H1 (cell line): ENCODE measurements at regions not wholly inside any gene's neighbourhood (a gene's known extent, or its start where the extent isn't known, plus 50 kb on each side); places are given as distances from the start of the nearest gene placed in this dataset.

Experiments
- CTCF ChIA-PET: fragments of 300-600 bp; sonication (Branson Sonifier 250); formaldehyde crosslinking; loops from one replicate; lab custom pipeline; 2021; ENCODE audit not compliant: partially characterized antibody; lab: Charles Lee
- POLR2A ChIA-PET: fragments of 300-600 bp; sonication (Branson Sonifier 250); formaldehyde crosslinking; loops from one replicate; lab custom pipeline; 2021; ENCODE audit warnings: inconsistent platforms; ENCODE audit not compliant: partially characterized antibody; lab: Charles Lee
- DNase-seq, 2 experiments: peaks; one replicate each; pipeline versions ENCODE4 v3.0.0 to v3.0.0-alpha.2; 2010 to 2022; ENCODE audit warnings: low spot score in 2 of 2, low read depth in 1 of 2, mixed read lengths in 1 of 2
- FAIRE-seq: peaks from 2 replicates; lab custom pipeline; 2011; peaks lifted over from hg19 to GRCh38; lab: Jason Lieb, UNC
- H2AFZ ChIP-seq: 2 replicates; pipeline ENCODE4 v1.8.1; 2012; ENCODE audit warnings: low read length, inconsistent platforms
- H2AK5ac ChIP-seq: 2 replicates; pipeline ENCODE4 v1.6.1; 2013; ENCODE audit warnings: low read depth, low read length
- H2BK120ac ChIP-seq: replicated peaks from 2 replicates; pipeline ENCODE3; 2013; ENCODE audit warnings: low read depth, low read length, inconsistent platforms
- H2BK12ac ChIP-seq: 2 replicates; pipeline ENCODE4 v1.6.1; 2013; ENCODE audit warnings: low read depth, low read length
- H2BK15ac ChIP-seq: 2 replicates; pipeline ENCODE4 v1.6.1; 2013; ENCODE audit warnings: low read length
- H2BK20ac ChIP-seq: 2 replicates; pipeline ENCODE4 v1.6.1; 2013; ENCODE audit warnings: low read length
- H2BK5ac ChIP-seq: 2 replicates; pipeline ENCODE4 v1.6.1; 2013; ENCODE audit warnings: low read depth, low read length
- H3K14ac ChIP-seq: 2 replicates; pipeline ENCODE4 v1.6.1; 2013; ENCODE audit warnings: inconsistent platforms; ENCODE audit not compliant: insufficient read length
- H3K18ac ChIP-seq: 2 replicates; pipeline ENCODE4 v1.6.1; 2013; ENCODE audit warnings: low read length; ENCODE audit errors: extremely low read depth
- H3K23ac ChIP-seq: 2 replicates; pipeline ENCODE4 v1.6.1; 2013; ENCODE audit warnings: inconsistent platforms; ENCODE audit not compliant: insufficient read length
- H3K23me2 ChIP-seq: 2 replicates; pipeline ENCODE4 v1.6.1; 2013; ENCODE audit warnings: low read depth, low read length
- H3K27ac ChIP-seq: 2 replicates; pipeline ENCODE4 v1.6.1; 2011; ENCODE audit warnings: low read depth, low read length, inconsistent platforms
- H3K27me3 ChIP-seq, 4 experiments: replicated peaks in 1 of 4; 1 replicate in 1 of 4; 2 replicates in 3 of 4; pipeline versions ENCODE4 v1.6.1 to v1.8.1; 2011 to 2013; ENCODE audit warnings: low read length in 3 of 4, mild to moderate bottlenecking in 3 of 4, inconsistent platforms in 2 of 4, mixed read lengths in 2 of 4, moderate library complexity in 1 of 4; ENCODE audit not compliant: control insufficient read depth in 3 of 4, insufficient read depth in 3 of 4; ENCODE audit errors: extremely low read depth in 1 of 4
- H3K36me3 ChIP-seq, 4 experiments: 2 replicates each; pipeline versions ENCODE4 v1.6.1 to v1.8.1; 2011 to 2013; ENCODE audit warnings: mild to moderate bottlenecking in 4 of 4, low read length in 3 of 4, moderate library complexity in 2 of 4, control low read depth in 1 of 4, inconsistent platforms in 1 of 4; ENCODE audit not compliant: insufficient read depth in 4 of 4, control insufficient read depth in 2 of 4
- H3K4ac ChIP-seq: replicated peaks from 2 replicates; pipeline ENCODE3; 2013; ENCODE audit warnings: low read length, low read depth, mixed read lengths, inconsistent platforms; ENCODE audit not compliant: insufficient read length
- H3K4me1 ChIP-seq, 4 experiments: replicated peaks in 1 of 4; 1 replicate in 1 of 4; 2 replicates in 3 of 4; pipeline versions ENCODE4 v1.6.1 to v1.8.1; 2011 to 2013; ENCODE audit warnings: low read length in 3 of 4, inconsistent platforms in 2 of 4, mixed read lengths in 1 of 4; ENCODE audit not compliant: insufficient read depth in 4 of 4, control insufficient read depth in 3 of 4
- H3K4me2 ChIP-seq, 2 experiments: 2 replicates each; pipeline versions ENCODE4 v1.6.1 to v1.8.1; 2011 to 2013; ENCODE audit warnings: low read depth in 2 of 2, low read length in 2 of 2, control low read depth in 1 of 2, inconsistent platforms in 1 of 2, mild to moderate bottlenecking in 1 of 2; ENCODE audit not compliant: insufficient read depth in 1 of 2
- H3K4me3 ChIP-seq, 4 experiments: fragments of 200-600, 300-600 bp in 1 of 4; sonication (generic), shearing (Covaris generic), sonication (Bioruptor Twin) in 1 of 4; 2 replicates each; pipeline versions ENCODE4 v1.5.1 to v1.8.1; 2011 to 2016; ENCODE audit warnings: low read length in 4 of 4, low read depth in 3 of 4, control low read depth in 2 of 4, inconsistent platforms in 2 of 4, mild to moderate bottlenecking in 2 of 4, mixed read lengths in 1 of 4, moderate library complexity in 1 of 4; ENCODE audit not compliant: insufficient read depth in 2 of 4; ENCODE audit errors: extremely low read depth in 1 of 4
- H3K56ac ChIP-seq: replicated peaks from 2 replicates; pipeline ENCODE3; 2013; ENCODE audit warnings: low read depth, mild to moderate bottlenecking, mixed read lengths, low read length, inconsistent platforms; ENCODE audit not compliant: insufficient read length
- H3K79me1 ChIP-seq: 2 replicates; pipeline ENCODE4 v1.6.1; 2013; ENCODE audit warnings: low read depth, low read length, control low read depth
- H3K79me2 ChIP-seq, 2 experiments: 2 replicates each; pipeline versions ENCODE4 v1.6.1 to v1.8.1; 2012 to 2013; ENCODE audit warnings: low read length in 2 of 2, mild to moderate bottlenecking in 2 of 2, inconsistent platforms in 1 of 2; ENCODE audit not compliant: insufficient read depth in 2 of 2, control insufficient read depth in 1 of 2
- H3K9ac ChIP-seq, 4 experiments: replicated peaks in 1 of 4; 1 replicate in 1 of 4; 2 replicates in 3 of 4; pipeline versions ENCODE4 v1.6.1 to v1.8.1; 2011 to 2013; ENCODE audit warnings: low read depth in 3 of 4, low read length in 3 of 4, control low read depth in 2 of 4, mild to moderate bottlenecking in 2 of 4, moderate library complexity in 2 of 4, inconsistent platforms in 1 of 4; ENCODE audit errors: extremely low read depth in 1 of 4
- H3K9me3 ChIP-seq, 2 experiments: 2 replicates each; pipeline versions ENCODE4 v1.6.1 to v1.8.1; 2012 to 2013; ENCODE audit warnings: mild to moderate bottlenecking in 2 of 2, moderate library complexity in 2 of 2, control low read depth in 1 of 2, inconsistent platforms in 1 of 2, low read depth in 1 of 2, low read length in 1 of 2, mixed read lengths in 1 of 2; ENCODE audit not compliant: insufficient read depth in 2 of 2
- H4K20me1 ChIP-seq, 2 experiments: replicated peaks in 1 of 2; 2 replicates each; pipeline versions ENCODE3 to v1.8.1; 2011 to 2013; ENCODE audit warnings: inconsistent platforms in 2 of 2, low read length in 2 of 2, mild to moderate bottlenecking in 1 of 2; ENCODE audit not compliant: insufficient read depth in 2 of 2, control insufficient read depth in 1 of 2
- H4K5ac ChIP-seq: 2 replicates; pipeline ENCODE4 v1.6.1; 2013; ENCODE audit warnings: low read length, low read depth, mixed read lengths, inconsistent platforms; ENCODE audit not compliant: insufficient read length
- H4K8ac ChIP-seq: 2 replicates; pipeline ENCODE4 v1.8.0; 2013; ENCODE audit warnings: mild to moderate bottlenecking, moderate library complexity, low read length, inconsistent platforms; ENCODE audit not compliant: insufficient read depth; ENCODE audit errors: extremely low read depth
- H4K91ac ChIP-seq: replicated peaks from 2 replicates; pipeline ENCODE3; 2013; ENCODE audit warnings: low read length, mixed read lengths, inconsistent platforms; ENCODE audit not compliant: insufficient read length
- BCL11A ChIP-seq, 2 experiments: IDR thresholded peaks; one replicate each; pipeline ENCODE4 v1.6.1; 2011; ENCODE audit warnings: low read depth in 2 of 2, low read length in 2 of 2, mild to moderate bottlenecking in 2 of 2
- CBX5 ChIP-seq: fragments of 300-800, 300-1000 bp; sonication (generic); IDR thresholded peaks from 2 replicates; pipeline ENCODE4 v1.7.1; 2016; ENCODE audit warnings: antibody characterized with exemption, low read length, low read depth
- CBX8 ChIP-seq: fragments of 300-800, 300-1000 bp; sonication (generic); IDR thresholded peaks from 2 replicates; pipeline ENCODE4 v1.7.1; 2016; ENCODE audit warnings: low read depth, low read length, borderline replicate concordance
- CHD2 ChIP-seq: IDR thresholded peaks from 2 replicates; pipeline ENCODE4 v1.6.1; 2012; ENCODE audit warnings: low read length, improper control_type of control experiment
- CREB1 ChIP-seq: IDR thresholded peaks from 2 replicates; pipeline ENCODE4 v1.6.1; 2012; ENCODE audit warnings: inconsistent platforms
- HDAC2 ChIP-seq, 2 experiments: fragments of 300-600 bp in 1 of 2; sonication (generic) in 1 of 2; IDR thresholded peaks; 2 replicates each; pipeline ENCODE4 v1.6.1; 2011 to 2012; ENCODE audit warnings: low read depth in 2 of 2, low read length in 2 of 2, mild to moderate bottlenecking in 2 of 2, moderate library complexity in 2 of 2, borderline replicate concordance in 1 of 2, inconsistent platforms in 1 of 2
- KDM1A ChIP-seq: fragments of 200-600, 300-600 bp; sonication (generic); IDR thresholded peaks from 2 replicates; pipeline ENCODE4 v1.7.1; 2016; ENCODE audit warnings: mild to moderate bottlenecking, low read length, borderline replicate concordance
- KDM5A ChIP-seq: fragments of 200-600 bp; IDR thresholded peaks from 2 replicates; pipeline ENCODE4 v1.7.1; 2012; ENCODE audit warnings: mild to moderate bottlenecking, low read length, inconsistent platforms, mixed read lengths
- POLR2AphosphoS5 ChIP-seq: IDR thresholded peaks from 2 replicates; pipeline ENCODE4 v1.6.1; 2011; ENCODE audit warnings: low read depth, low read length
- RAD21 ChIP-seq, 2 experiments: IDR thresholded peaks in 1 of 2; conservative IDR thresholded peaks in 1 of 2; 2 replicates each; pipeline ENCODE4 v1.6.1; 2011; ENCODE audit warnings: low read depth in 2 of 2, low read length in 2 of 2, improper control_type of control experiment in 1 of 2, inconsistent platforms in 1 of 2, mild to moderate bottlenecking in 1 of 2, moderate library complexity in 1 of 2
- SIN3A ChIP-seq, 2 experiments: IDR thresholded peaks in 1 of 2; conservative IDR thresholded peaks in 1 of 2; 2 replicates each; pipeline ENCODE4 v1.6.1; 2011 to 2012; ENCODE audit warnings: low read length in 2 of 2, improper control_type of control experiment in 1 of 2, low read depth in 1 of 2, mild to moderate bottlenecking in 1 of 2
- SRF ChIP-seq: IDR thresholded peaks from 2 replicates; pipeline ENCODE4 v1.6.1; 2011; ENCODE audit warnings: mild to moderate bottlenecking, low read depth, low read length, moderate library complexity
- TCF12 ChIP-seq: IDR thresholded peaks from 2 replicates; pipeline ENCODE4 v1.6.1; 2011; ENCODE audit warnings: low read depth, mild to moderate bottlenecking, low read length
- WGBS, 2 experiments: shearing (Covaris generic) in 1 of 2; methylation state at CpG; one replicate each; pipeline versions ENCODE4 v1.1.6 to v1.1.7; 2013 to 2015; ENCODE audit warnings: low lambda C conversion rate in 2 of 2, mixed read lengths in 2 of 2, inconsistent platforms in 1 of 2, low coverage in 1 of 2, missing lambda C conversion rate in 1 of 2; ENCODE audit not compliant: insufficient replicate concordance in 2 of 2, insufficient coverage in 1 of 2, insufficient read length in 1 of 2; ENCODE audit errors: extremely low coverage in 1 of 2, missing lambda C conversion rate in 1 of 2; 5-methylcytosine and 5-hydroxymethylcytosine counted together
- TF ChIP-seq, protein P1 (sequence below): IDR thresholded peaks from 2 replicates; pipeline ENCODE4 v1.6.1; 2011; ENCODE audit warnings: low read depth, mild to moderate bottlenecking, low read length; ENCODE audit not compliant: insufficient read depth

DNA sequence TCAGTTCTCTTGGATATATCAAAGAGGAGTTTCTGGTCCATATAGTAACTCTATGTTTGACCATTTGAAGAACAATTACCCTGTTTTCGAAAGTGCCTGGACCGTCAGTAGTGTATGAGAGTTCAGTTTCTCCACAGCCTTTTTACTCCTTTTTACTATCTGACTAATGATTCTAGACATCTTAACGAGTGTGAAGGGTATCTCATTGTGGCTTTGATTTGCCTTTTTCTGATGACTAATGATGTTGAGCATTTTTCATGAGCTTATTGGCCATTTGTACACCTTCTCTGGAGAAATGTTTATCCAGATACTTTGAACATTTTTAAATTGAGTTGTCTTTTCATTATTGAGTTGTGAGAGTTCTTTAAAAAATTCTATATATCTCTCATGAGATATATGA, 114.9 kb upstream of the ATXN1 start:
- no peak overlapping the region for H4K91ac ChIP-seq
- no peak overlapping the region for H2BK120ac ChIP-seq
- H3K56ac ChIP-seq = no peak overlapping the region
- no peak overlapping the region for H3K18ac ChIP-seq
- no peaks in the 10 kb centered on the region for H4K20me1 ChIP-seq
- ChIA-PET POLR2A (no interaction called here), CTCF (no interaction called here)
- no peak for DNase-seq
- H3K4me3 ChIP-seq = no peak overlapping the region
- 94% methylated on average over 3 of the region's 3 CpGs; no CpG with 5 or more reads in 1 of the 2 experiments for WGBS, 2 experiments
- no peaks in the 10 kb centered on the region for H3K79me2 ChIP-seq
- H3K27me3 ChIP-seq = no peaks in the 10 kb centered on the region
- no peak overlapping the region for H2BK5ac ChIP-seq
- no peaks in the 10 kb centered on the region for H3K4me1 ChIP-seq
- H3K23me2 ChIP-seq = no peaks in the 10 kb centered on the region; the same call in 1 of the 2 replicates
- no peak overlapping the region for H3K4ac ChIP-seq
- FAIRE-seq = no peak
- H2BK12ac ChIP-seq = no peak overlapping the region
- H3K23ac ChIP-seq = no peak overlapping the region
- peaks cover 3 to 5% of the 10 kb centered on the region in 2 experiments; a peak in 2 of 4 replicates for H3K9me3 ChIP-seq
- no peak overlapping the region for H3K14ac ChIP-seq
- H3K36me3 ChIP-seq = no peaks in the 10 kb centered on the region
- H4K5ac ChIP-seq = no peak overlapping the region
- H3K79me1 ChIP-seq = no peaks in the 10 kb centered on the region
- H3K27ac ChIP-seq = no peak overlapping the region
- no peak overlapping the region for H3K4me2 ChIP-seq
- H2AFZ ChIP-seq = no peak overlapping the region
- H2BK15ac ChIP-seq = no peak overlapping the region
- H2BK20ac ChIP-seq = no peak overlapping the region
- H3K9ac ChIP-seq = no peak overlapping the region
- no peak overlapping the region for H2AK5ac ChIP-seq
- no peak overlapping the region for H4K8ac ChIP-seq
- no peak for TF ChIP-seq CHD2
- TF ChIP-seq RAD21 (IDR thresholded peaks at IDR 0.05 in 1 of 2, conservative IDR thresholded peaks at IDR 0.05 in 1 of 2; ENCODE audit: low read depth in 2 of 2, low read length in 2 of 2) = no peak
- no peak for TF ChIP-seq SIN3A (conservative IDR thresholded peaks at IDR 0.05 in 1 of 2, IDR thresholded peaks at IDR 0.05 in 1 of 2; ENCODE audit: low read depth in 1 of 2, low read length in 2 of 2)
- TF ChIP-seq CBX8 = no peak
- no peak for TF ChIP-seq BCL11A (IDR thresholded peaks at IDR 0.05; ENCODE audit: low read depth in 2 of 2, low read length in 2 of 2)
- no peak for TF ChIP-seq CBX5
- TF ChIP-seq KDM5A = no peak
- no peak for TF ChIP-seq POLR2AphosphoS5
- TF ChIP-seq TCF12 = no peak
- no peak for TF ChIP-seq KDM1A
- no peak for TF ChIP-seq CREB1
- TF ChIP-seq, protein P1, sequence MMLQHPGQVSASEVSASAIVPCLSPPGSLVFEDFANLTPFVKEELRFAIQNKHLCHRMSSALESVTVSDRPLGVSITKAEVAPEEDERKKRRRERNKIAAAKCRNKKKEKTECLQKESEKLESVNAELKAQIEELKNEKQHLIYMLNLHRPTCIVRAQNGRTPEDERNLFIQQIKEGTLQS = no peak
- no peak for TF ChIP-seq SRF
- TF ChIP-seq HDAC2 (IDR thresholded peaks at IDR 0.05; ENCODE audit: borderline replicate concordance in 1 of 2, low read depth in 2 of 2, low read length in 2 of 2) = no peak
